WTC11 (cell line): ENCODE measurements at regions not wholly inside any gene's neighbourhood (a gene's known extent, or its start where the extent isn't known, plus 50 kb on each side); places are given as distances from the start of the nearest gene placed in this dataset.

ENCODE experiments used
- ATAC-seq: fragments of 200-7000 bp; cut with Tn5 transposase; 2 replicates; pipeline ENCODE4 v1.10.0; 2021; ENCODE audit warnings: mild to moderate bottlenecking, moderate library complexity
- CTCF ChIA-PET: fragments of 300-600 bp; sonication (Branson Sonifier 250); formaldehyde crosslinking; loops from one replicate; lab custom pipeline; 2021; ENCODE audit warnings: antibody characterized with exemption; lab: Charles Lee
- POLR2A ChIA-PET: fragments of 350-600 bp; sonication (Branson Sonifier 250); formaldehyde crosslinking; loops from one replicate; lab custom pipeline; 2021; ENCODE audit warnings: antibody characterized with exemption; lab: Charles Lee
- DNase-seq: peaks from one replicate; pipeline ENCODE4 v3.0.0; 2021; ENCODE audit warnings: low spot score
- H3K27ac Mint-ChIP-seq: 2 replicates; pipeline ENCODE4 v1.8.0; 2021; ENCODE audit warnings: mixed read lengths
- H3K27me3 Mint-ChIP-seq: 2 replicates; pipeline ENCODE4 v1.8.0; 2021; ENCODE audit warnings: low read depth, mild to moderate bottlenecking, moderate library complexity, mixed read lengths
- H3K36me3 Mint-ChIP-seq: 2 replicates; pipeline ENCODE4 v1.8.0; 2021; ENCODE audit warnings: mixed read lengths
- H3K4me1 Mint-ChIP-seq: 2 replicates; pipeline ENCODE4 v1.8.0; 2022; ENCODE audit warnings: mixed read lengths
- H3K4me3 Mint-ChIP-seq: 2 replicates; pipeline ENCODE4 v1.8.0; 2021; ENCODE audit warnings: mild to moderate bottlenecking, moderate library complexity, mixed read lengths
- H3K9me3 Mint-ChIP-seq: 2 replicates; pipeline ENCODE4 v1.8.0; 2021; ENCODE audit warnings: mixed read lengths
- AFF4 ChIP-seq: sonication (generic); formaldehyde crosslinking; IDR thresholded peaks from 2 replicates; pipeline ENCODE4 v1.8.1; 2023; ENCODE audit warnings: mild to moderate bottlenecking, missing genetic modification reagents, borderline replicate concordance
- CREB1 ChIP-seq: sonication (generic); formaldehyde crosslinking; IDR thresholded peaks from 2 replicates; pipeline ENCODE4 v1.8.0; 2023; ENCODE audit warnings: mild to moderate bottlenecking, missing genetic modification reagents
- FOXP4 ChIP-seq: sonication (generic); formaldehyde crosslinking; IDR thresholded peaks from 2 replicates; pipeline ENCODE4 v1.8.0; 2022; ENCODE audit warnings: mild to moderate bottlenecking, missing genetic modification reagents
- IRF2 ChIP-seq: sonication (generic); formaldehyde crosslinking; IDR thresholded peaks from 2 replicates; pipeline ENCODE4 v1.8.0; 2022; ENCODE audit warnings: low read depth, missing genetic modification reagents, borderline replicate concordance
- KAT7 ChIP-seq: sonication (generic); formaldehyde crosslinking; IDR thresholded peaks from 2 replicates; pipeline ENCODE4 v1.8.1; 2023; ENCODE audit warnings: missing genetic modification reagents, mild to moderate bottlenecking, borderline replicate concordance
- MAX ChIP-seq: sonication (generic); formaldehyde crosslinking; IDR thresholded peaks from 2 replicates; pipeline ENCODE4 v1.8.0; 2022; ENCODE audit warnings: mild to moderate bottlenecking, missing genetic modification reagents
- MXD4 ChIP-seq: fragments of 250-450 bp; sonication (Bioruptor Pico); IDR thresholded peaks from 2 replicates; pipeline ENCODE4 v1.8.0; 2021; ENCODE audit warnings: mild to moderate bottlenecking, moderate library complexity, borderline replicate concordance
- NFE2L1 ChIP-seq: sonication (generic); formaldehyde crosslinking; IDR thresholded peaks from 2 replicates; pipeline ENCODE4 v1.8.1; 2023; ENCODE audit warnings: missing genetic modification reagents
- PRDM15 ChIP-seq: sonication (generic); formaldehyde crosslinking; IDR thresholded peaks from 2 replicates; pipeline ENCODE4 v1.8.0; 2022; ENCODE audit warnings: missing genetic modification reagents
- RORB ChIP-seq: fragments of 250-450 bp; sonication (Bioruptor Pico); IDR thresholded peaks from 2 replicates; pipeline ENCODE4 v1.9.0; 2021; ENCODE audit warnings: mild to moderate bottlenecking
- SMAD3 ChIP-seq: sonication (generic); formaldehyde crosslinking; IDR thresholded peaks from 2 replicates; pipeline ENCODE4 v1.8.0; 2022; ENCODE audit warnings: missing genetic modification reagents, mild to moderate bottlenecking, borderline replicate concordance
- SP1 ChIP-seq: sonication (generic); formaldehyde crosslinking; conservative IDR thresholded peaks from 2 replicates; pipeline ENCODE4 v1.8.1; 2022; ENCODE audit warnings: missing genetic modification reagents
- ZNF121 ChIP-seq: sonication (generic); formaldehyde crosslinking; IDR thresholded peaks from 2 replicates; pipeline ENCODE4 v1.8.0; 2023; ENCODE audit warnings: missing genetic modification reagents
- ZNF281 ChIP-seq: sonication (generic); formaldehyde crosslinking; IDR thresholded peaks from 2 replicates; pipeline ENCODE4 v1.8.0; 2023; ENCODE audit warnings: mild to moderate bottlenecking, missing genetic modification reagents
- TF ChIP-seq, protein P1 (sequence below): sonication (generic); formaldehyde crosslinking; conservative IDR thresholded peaks from 2 replicates; pipeline ENCODE4 v1.8.1; 2022; ENCODE audit warnings: mild to moderate bottlenecking, missing genetic modification reagents
- TF ChIP-seq, protein P2 (sequence below): sonication (generic); formaldehyde crosslinking; IDR thresholded peaks from 2 replicates; pipeline ENCODE4 v1.8.1; 2023; ENCODE audit warnings: mild to moderate bottlenecking, missing genetic modification reagents

DNA sequence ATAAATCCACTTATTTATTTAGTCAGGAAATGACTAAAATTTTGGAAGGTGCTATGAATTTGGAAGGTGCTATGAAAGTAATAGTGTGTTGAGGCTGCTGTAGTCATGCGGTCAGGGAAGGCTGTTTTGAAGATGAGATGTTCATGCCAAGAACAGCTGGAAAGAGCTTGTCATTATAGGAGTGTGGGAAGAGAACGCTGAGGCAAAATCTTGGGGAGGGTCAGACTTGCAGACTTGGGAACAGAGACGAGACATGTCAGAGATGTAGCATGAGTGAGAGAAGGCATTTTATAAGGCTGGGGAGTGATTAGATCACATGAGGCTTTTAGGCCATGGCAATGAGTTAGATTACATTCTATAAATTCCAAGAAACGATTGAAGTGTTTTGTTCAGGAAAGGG is 124.0 kb upstream of the B3GAT2 start:
- CTCF ChIA-PET, result no interaction called here
- H3K27ac Mint-ChIP-seq, result no peak overlapping the region
- H3K27me3 Mint-ChIP-seq, result no peaks in the 10 kb centered on the region

DNA sequence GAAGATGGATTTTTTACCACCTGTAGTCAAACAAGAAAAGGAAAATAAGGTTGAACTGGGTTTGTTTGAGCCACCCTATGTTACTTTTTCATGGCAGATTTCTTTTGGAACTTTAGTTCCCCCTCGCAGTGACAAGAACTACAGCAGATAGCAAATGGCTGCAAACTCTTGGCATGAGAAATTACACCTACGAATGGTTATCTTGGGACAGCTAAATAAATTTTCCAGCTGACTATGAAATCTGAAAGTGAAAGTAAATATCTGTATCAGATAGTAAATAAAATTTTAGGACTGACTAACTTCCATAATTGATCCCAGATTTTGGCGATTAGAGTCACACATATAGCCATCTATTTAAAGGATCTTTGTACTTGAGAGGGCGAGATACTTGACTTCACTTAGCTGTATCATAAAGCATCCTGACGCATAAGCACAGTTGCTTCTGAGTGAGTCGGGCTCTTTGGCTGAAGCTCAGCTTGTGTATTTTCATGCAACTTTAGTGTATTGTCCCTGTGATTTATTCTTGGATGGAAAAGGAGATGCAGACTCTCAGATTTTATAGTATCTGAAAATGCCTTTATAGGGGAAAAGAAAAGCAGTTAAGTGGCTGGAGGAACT is 125.3 kb upstream of the B3GAT2 start:
- POLR2A ChIA-PET, result no interaction called here
- DNase-seq (no peak), ATAC-seq (no peak)
- H3K9me3 Mint-ChIP-seq, result peaks cover 15% of the 10 kb centered on the region
- H3K27ac Mint-ChIP-seq, result no peak overlapping the region
- peaks cover 9% of the 10 kb centered on the region for H3K36me3 Mint-ChIP-seq
- TF ChIP-seq KAT7 (CRISPR knock-in tag), result no peak
- TF ChIP-seq AFF4, result no peak
- H3K4me3 Mint-ChIP-seq, result no peak overlapping the region
- CTCF ChIA-PET, result no interaction called here
- H3K4me1 Mint-ChIP-seq, result no peaks in the 10 kb centered on the region
- no peaks in the 10 kb centered on the region for H3K27me3 Mint-ChIP-seq

More for the DNA sequence above, 124.0 kb upstream of the B3GAT2 start:
- ATAC-seq (no peak), DNase-seq (no peak)
- Mint-ChIP-seq H3K4me3 (no peak overlapping the region), H3K9me3 (peaks cover 20% of the 10 kb centered on the region), H3K4me1 (no peaks in the 10 kb centered on the region), H3K36me3 (peaks cover 9% of the 10 kb centered on the region)
- no peak for TF ChIP-seq FOXP4 (CRISPR knock-in tag)
- TF ChIP-seq NFE2L1 (CRISPR knock-in tag), result no peak
- TF ChIP-seq ZNF281 (CRISPR knock-in tag), result no peak
- TF ChIP-seq, protein P1, sequence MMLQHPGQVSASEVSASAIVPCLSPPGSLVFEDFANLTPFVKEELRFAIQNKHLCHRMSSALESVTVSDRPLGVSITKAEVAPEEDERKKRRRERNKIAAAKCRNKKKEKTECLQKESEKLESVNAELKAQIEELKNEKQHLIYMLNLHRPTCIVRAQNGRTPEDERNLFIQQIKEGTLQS (CRISPR knock-in tag), result no peak
- no peak for TF ChIP-seq CREB1
- TF ChIP-seq SMAD3 (CRISPR knock-in tag), result no peak
- POLR2A ChIA-PET, result no interaction called here

DNA sequence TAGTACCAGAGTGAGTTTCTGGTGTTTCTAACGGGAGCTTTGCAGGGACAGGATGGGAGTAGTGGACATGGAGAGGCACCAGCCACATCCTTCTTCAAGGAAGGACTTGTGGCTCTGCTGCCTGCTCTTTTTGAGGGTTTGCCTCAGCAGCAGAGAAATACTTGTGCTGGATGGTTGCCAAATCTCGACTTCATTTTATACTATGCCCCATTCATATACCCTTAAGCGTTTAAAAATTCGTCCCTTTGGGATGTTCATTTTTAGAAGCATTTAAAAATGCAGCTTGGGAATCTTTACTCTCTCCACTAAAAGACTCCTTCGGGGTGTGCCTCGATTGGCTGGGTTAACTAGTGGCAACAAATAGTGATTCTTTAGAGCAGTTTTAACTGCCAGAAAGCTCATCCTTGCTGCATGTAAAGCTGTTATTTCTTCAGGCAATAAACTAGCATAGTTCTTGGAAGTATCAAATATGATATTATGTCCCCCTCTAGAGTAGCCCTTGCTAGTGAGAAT is 126.5 kb upstream of the B3GAT2 start:
- CTCF ChIA-PET, result no interaction called here
- POLR2A ChIA-PET, result no interaction called here
- DNase-seq (no peak), ATAC-seq (no peak)
- peaks cover 7% of the 10 kb centered on the region for H3K9me3 Mint-ChIP-seq
- H3K27me3 Mint-ChIP-seq, result no peaks in the 10 kb centered on the region
- no peak overlapping the region for H3K4me3 Mint-ChIP-seq
- no peak overlapping the region for H3K27ac Mint-ChIP-seq
- H3K36me3 Mint-ChIP-seq, result peaks cover 4% of the 10 kb centered on the region
- no peaks in the 10 kb centered on the region for H3K4me1 Mint-ChIP-seq
- TF ChIP-seq, protein P1 (CRISPR knock-in tag), result no peak
- TF ChIP-seq IRF2 (CRISPR knock-in tag), result no peak
- no peak for TF ChIP-seq PRDM15 (CRISPR knock-in tag)
- TF ChIP-seq RORB, result no peak
- no peak for TF ChIP-seq MXD4 (CRISPR knock-in tag)
- no peak for TF ChIP-seq SP1 (CRISPR knock-in tag)
- TF ChIP-seq, protein P2, sequence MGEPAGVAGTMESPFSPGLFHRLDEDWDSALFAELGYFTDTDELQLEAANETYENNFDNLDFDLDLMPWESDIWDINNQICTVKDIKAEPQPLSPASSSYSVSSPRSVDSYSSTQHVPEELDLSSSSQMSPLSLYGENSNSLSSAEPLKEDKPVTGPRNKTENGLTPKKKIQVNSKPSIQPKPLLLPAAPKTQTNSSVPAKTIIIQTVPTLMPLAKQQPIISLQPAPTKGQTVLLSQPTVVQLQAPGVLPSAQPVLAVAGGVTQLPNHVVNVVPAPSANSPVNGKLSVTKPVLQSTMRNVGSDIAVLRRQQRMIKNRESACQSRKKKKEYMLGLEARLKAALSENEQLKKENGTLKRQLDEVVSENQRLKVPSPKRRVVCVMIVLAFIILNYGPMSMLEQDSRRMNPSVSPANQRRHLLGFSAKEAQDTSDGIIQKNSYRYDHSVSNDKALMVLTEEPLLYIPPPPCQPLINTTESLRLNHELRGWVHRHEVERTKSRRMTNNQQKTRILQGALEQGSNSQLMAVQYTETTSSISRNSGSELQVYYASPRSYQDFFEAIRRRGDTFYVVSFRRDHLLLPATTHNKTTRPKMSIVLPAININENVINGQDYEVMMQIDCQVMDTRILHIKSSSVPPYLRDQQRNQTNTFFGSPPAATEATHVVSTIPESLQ (CRISPR knock-in tag), result no peak
- no peak for TF ChIP-seq MAX
- no peak for TF ChIP-seq ZNF121 (CRISPR knock-in tag)
